Neuronal stem cell (in vitro differentiated cells): ENCODE measurements at regions not wholly inside any gene's neighbourhood (a gene's known extent, or its start where the extent isn't known, plus 50 kb on each side); places are given as distances from the start of the nearest gene placed in this dataset.

Experiments
- DNase-seq: peaks from one replicate; pipeline ENCODE4 v3.0.0-alpha.2; 2013; ENCODE audit warnings: low spot score
- H2AFZ ChIP-seq: one replicate; pipeline ENCODE4 v1.6.1; 2013; ENCODE audit warnings: mild to moderate bottlenecking, low read length, inconsistent platforms
- H2AK5ac ChIP-seq: 2 replicates; pipeline ENCODE4 v1.6.1; 2013; ENCODE audit warnings: low read depth, mild to moderate bottlenecking, inconsistent platforms, low read length, moderate library complexity, mixed read lengths
- H2BK120ac ChIP-seq: 2 replicates; pipeline ENCODE4 v1.6.1; 2013; ENCODE audit warnings: low read depth, mild to moderate bottlenecking, inconsistent platforms, low read length, moderate library complexity, mixed read lengths
- H2BK12ac ChIP-seq: one replicate; pipeline ENCODE4 v1.6.1; 2013; ENCODE audit warnings: low read length, inconsistent platforms
- H2BK15ac ChIP-seq: 2 replicates; pipeline ENCODE4 v1.6.1; 2013; ENCODE audit warnings: mild to moderate bottlenecking, low read length, inconsistent platforms, mixed read lengths
- H2BK5ac ChIP-seq: one replicate; pipeline ENCODE4 v1.6.1; 2013; ENCODE audit warnings: inconsistent platforms, mild to moderate bottlenecking, low read length, moderate library complexity
- H3K14ac ChIP-seq: one replicate; pipeline ENCODE4 v1.6.1; 2013; ENCODE audit warnings: low read length, inconsistent platforms
- H3K18ac ChIP-seq: 2 replicates; pipeline ENCODE4 v1.6.1; 2013; ENCODE audit warnings: low read length, inconsistent platforms
- H3K23ac ChIP-seq: 2 replicates; pipeline ENCODE4 v1.6.1; 2013; ENCODE audit warnings: low read depth, mild to moderate bottlenecking, mixed read lengths, low read length, inconsistent platforms; ENCODE audit not compliant: poor library complexity
- H3K27ac ChIP-seq: replicated peaks from 3 replicates; pipeline ENCODE4 v1.5.1; 2013; ENCODE audit warnings: low read length, inconsistent platforms
- H3K27me3 ChIP-seq, 3 experiments: 2 replicates each; pipeline ENCODE4 v1.6.1; 2013; ENCODE audit warnings: low read length in 3 of 3, mild to moderate bottlenecking in 2 of 3, inconsistent platforms in 1 of 3, low read depth in 1 of 3, mixed read lengths in 1 of 3, moderate library complexity in 1 of 3; ENCODE audit not compliant: control insufficient read depth in 3 of 3, insufficient read depth in 3 of 3
- H3K36me3 ChIP-seq, 2 donors: replicated peaks in 1 of 2; 2 replicates each; pipeline ENCODE4 v1.6.1; 2013; ENCODE audit warnings: low read length in 2 of 2; ENCODE audit not compliant: control insufficient read depth in 2 of 2, insufficient read depth in 2 of 2
- H3K4ac ChIP-seq: 2 replicates; pipeline ENCODE4 v1.6.1; 2013; ENCODE audit warnings: inconsistent platforms, mild to moderate bottlenecking, low read length, moderate library complexity
- H3K4me1 ChIP-seq, 2 donors: 1 replicate in 1 of 2; 2 replicates in 1 of 2; pipeline ENCODE4 v1.6.1; 2013; ENCODE audit warnings: low read length in 2 of 2, low read depth in 1 of 2; ENCODE audit not compliant: control insufficient read depth in 2 of 2, insufficient read depth in 1 of 2
- H3K4me2 ChIP-seq: one replicate; pipeline ENCODE4 v1.6.1; 2013; ENCODE audit warnings: mild to moderate bottlenecking, low read length, inconsistent platforms; ENCODE audit not compliant: insufficient read depth, poor library complexity, severe bottlenecking
- H3K4me3 ChIP-seq, 2 donors: 2 replicates each; pipeline ENCODE4 v1.5.1; 2013; ENCODE audit warnings: low read length in 2 of 2, mild to moderate bottlenecking in 2 of 2, inconsistent platforms in 1 of 2, moderate library complexity in 1 of 2
- H3K79me1 ChIP-seq: one replicate; pipeline ENCODE4 v1.6.1; 2013; ENCODE audit warnings: low read depth, mild to moderate bottlenecking, inconsistent platforms, low read length, moderate library complexity
- H3K9ac ChIP-seq: one replicate; pipeline ENCODE4 v1.6.1; 2013; ENCODE audit warnings: mild to moderate bottlenecking, low read depth, low read length, inconsistent platforms; ENCODE audit not compliant: poor library complexity
- H3K9me3 ChIP-seq, 2 donors: replicated peaks in 1 of 2; 2 replicates each; pipeline versions ENCODE3 to v1.6.1; 2013; ENCODE audit warnings: low read length in 2 of 2, mild to moderate bottlenecking in 2 of 2, inconsistent platforms in 1 of 2, low read depth in 1 of 2, mixed read lengths in 1 of 2, moderate library complexity in 1 of 2; ENCODE audit not compliant: control insufficient read depth in 2 of 2, insufficient read depth in 1 of 2
- H4K8ac ChIP-seq: one replicate; pipeline ENCODE4 v1.6.1; 2013; ENCODE audit warnings: low read depth, mild to moderate bottlenecking, inconsistent platforms, low read length, moderate library complexity
- H4K91ac ChIP-seq: one replicate; pipeline ENCODE4 v1.6.1; 2013; ENCODE audit warnings: low read length, low read depth, mild to moderate bottlenecking, inconsistent platforms; ENCODE audit not compliant: poor library complexity
- WGBS, 2 donors: extraction: QIAGEN DNeasy Blood & Tissue Kit; methylation state at CpG; one replicate each; pipeline ENCODE4 v1.1.7; 2013; ENCODE audit warnings: missing lambda C conversion rate in 2 of 2, mixed read lengths in 1 of 2; ENCODE audit not compliant: insufficient read length in 2 of 2, insufficient replicate concordance in 1 of 2; ENCODE audit errors: extremely low coverage in 2 of 2; 5-methylcytosine and 5-hydroxymethylcytosine counted together

DNA sequence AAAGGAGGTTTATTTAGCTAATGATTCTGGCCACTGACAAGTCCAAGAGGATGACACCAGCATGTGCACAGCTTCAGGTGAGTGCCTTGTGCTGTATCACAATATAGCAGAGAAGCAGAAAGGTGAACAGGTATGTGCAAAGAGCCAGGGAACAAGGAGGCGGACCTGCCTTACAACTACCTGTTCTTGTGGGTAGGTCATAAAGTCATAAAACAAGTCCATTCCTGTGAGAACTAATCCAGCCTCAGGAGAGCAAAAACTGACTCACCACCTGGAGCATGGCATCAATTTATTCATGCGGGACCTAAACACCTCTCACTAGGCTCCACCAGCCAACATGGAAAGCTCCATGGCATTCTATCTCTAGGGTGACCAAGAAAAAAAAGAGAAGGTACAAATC lies 234.2 kb downstream of the ASXL3 start:
- no peak overlapping the region for H2AK5ac ChIP-seq
- no peak overlapping the region for H4K91ac ChIP-seq
- H3K27me3 ChIP-seq, result no peaks in the 10 kb centered on the region
- DNase-seq, result no peak
- H3K9ac ChIP-seq, result no peak overlapping the region
- H2AFZ ChIP-seq, result no peak overlapping the region
- no peaks in the 10 kb centered on the region for H3K4me1 ChIP-seq
- no peaks in the 10 kb centered on the region for H3K36me3 ChIP-seq
- no peak overlapping the region for H3K14ac ChIP-seq
- H3K79me1 ChIP-seq, result no peaks in the 10 kb centered on the region
- no peak overlapping the region for H3K4ac ChIP-seq
- H4K8ac ChIP-seq, result no peak overlapping the region
- H3K18ac ChIP-seq, result no peak overlapping the region
- no peak overlapping the region for H3K27ac ChIP-seq
- no peak overlapping the region for H2BK15ac ChIP-seq
- no peak overlapping the region for H2BK5ac ChIP-seq
- no peak overlapping the region for H3K4me3 ChIP-seq
- WGBS, 2 donors, result no CpG with 5 or more reads among the region's 2 CpGs
- no peak overlapping the region for H3K23ac ChIP-seq
- H3K9me3 ChIP-seq, result no peaks in the 10 kb centered on the region
- no peak overlapping the region for H3K4me2 ChIP-seq
- no peak overlapping the region for H2BK120ac ChIP-seq
- no peak overlapping the region for H2BK12ac ChIP-seq

DNA sequence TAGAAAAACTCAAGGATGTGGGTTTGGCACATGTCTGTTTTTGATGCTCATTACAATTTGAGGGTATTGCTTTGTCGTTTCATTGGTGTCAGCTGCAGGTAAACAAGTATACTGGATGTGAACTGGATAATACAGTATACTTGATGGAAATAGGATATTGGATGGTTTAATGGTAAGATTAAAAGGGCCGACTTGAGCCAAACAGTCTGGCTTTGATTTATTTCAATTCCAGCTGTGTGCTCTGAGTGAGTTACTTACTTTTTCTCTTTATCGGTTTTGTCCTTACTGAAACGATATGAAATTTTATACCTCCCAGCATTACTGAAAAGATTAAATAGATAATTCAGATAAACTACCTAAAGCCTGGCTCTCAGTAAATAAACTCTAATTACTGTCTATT lies 227.6 kb downstream of the ASXL3 start:
- no peak overlapping the region for H3K18ac ChIP-seq
- H3K4ac ChIP-seq, result no peak overlapping the region
- no peak overlapping the region for H2BK12ac ChIP-seq
- no peak overlapping the region for H2BK5ac ChIP-seq
- H3K79me1 ChIP-seq, result no peaks in the 10 kb centered on the region
- no peak overlapping the region for H2BK120ac ChIP-seq
- H3K27me3 ChIP-seq, result no peaks in the 10 kb centered on the region
- no peak overlapping the region for H3K14ac ChIP-seq
- H3K27ac ChIP-seq, result no peak overlapping the region
- H3K9ac ChIP-seq, result no peak overlapping the region
- WGBS, 2 donors, result no CpG with 5 or more reads among the region's 4 CpGs
- DNase-seq, result no peak
- H3K4me3 ChIP-seq, result no peak overlapping the region
- H3K9me3 ChIP-seq, result no peaks in the 10 kb centered on the region
- no peak overlapping the region for H3K4me2 ChIP-seq
- H2AFZ ChIP-seq, result no peak overlapping the region
- no peak overlapping the region for H4K91ac ChIP-seq
- no peaks in the 10 kb centered on the region for H3K36me3 ChIP-seq
- no peak overlapping the region for H2BK15ac ChIP-seq
- H4K8ac ChIP-seq, result no peak overlapping the region
- no peak overlapping the region for H2AK5ac ChIP-seq
- H3K4me1 ChIP-seq, result no peaks in the 10 kb centered on the region
- H3K23ac ChIP-seq, result no peak overlapping the region

DNA sequence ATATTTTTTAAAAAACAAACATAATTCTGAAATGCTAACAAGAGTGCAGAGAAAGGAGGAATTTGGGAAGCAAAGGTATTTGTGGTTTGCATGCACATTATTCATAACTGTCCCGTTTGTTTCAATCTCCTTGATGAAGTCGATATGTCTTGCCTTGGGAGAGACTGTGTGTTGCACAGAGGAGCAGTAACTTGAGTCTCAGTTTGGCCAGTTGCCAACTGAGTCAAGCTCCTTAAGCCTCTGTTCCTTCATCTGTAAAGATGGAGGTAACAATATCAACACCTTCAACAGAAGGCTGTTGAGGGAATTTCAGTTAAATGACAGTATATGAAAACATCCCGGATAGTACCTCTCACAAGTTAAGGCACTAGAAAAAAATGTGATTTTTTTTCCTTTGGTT lies 226.2 kb downstream of the ASXL3 start:
- WGBS, 2 donors, result no CpG with 5 or more reads among the region's 3 CpGs

DNA sequence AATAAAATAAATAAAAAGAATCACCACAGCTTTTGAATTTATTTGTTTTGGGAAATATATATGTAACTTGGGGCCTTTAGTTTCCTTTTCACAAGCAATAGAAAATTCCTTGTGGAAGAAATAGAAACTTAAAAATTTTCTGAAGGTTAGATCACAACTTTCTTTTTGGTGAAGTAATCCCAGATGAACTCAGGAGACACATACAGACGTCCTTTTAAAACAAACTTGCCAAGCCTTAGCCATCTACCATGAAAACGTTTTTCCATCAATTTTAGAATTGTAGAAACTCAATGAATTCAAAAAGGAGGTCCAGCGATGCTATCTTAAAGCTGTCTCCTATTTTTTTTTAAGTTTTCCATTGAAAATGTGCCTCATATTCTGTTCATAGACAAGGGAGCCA lies 225.6 kb downstream of the ASXL3 start:
- H3K23ac ChIP-seq, result no peak overlapping the region
- H2AK5ac ChIP-seq, result no peak overlapping the region
- no peak overlapping the region for H2BK120ac ChIP-seq
- H2BK12ac ChIP-seq, result no peak overlapping the region
- H2BK15ac ChIP-seq, result no peak overlapping the region
- no peak overlapping the region for H3K18ac ChIP-seq
- H4K91ac ChIP-seq, result no peak overlapping the region
- H3K14ac ChIP-seq, result no peak overlapping the region
- no peaks in the 10 kb centered on the region for H3K9me3 ChIP-seq
- no peaks in the 10 kb centered on the region for H3K4me1 ChIP-seq
- no peak overlapping the region for H3K9ac ChIP-seq
- H3K79me1 ChIP-seq, result no peaks in the 10 kb centered on the region
- DNase-seq, result no peak
- no peak overlapping the region for H2AFZ ChIP-seq
- no peaks in the 10 kb centered on the region for H3K27me3 ChIP-seq
- H3K4me3 ChIP-seq, result no peak overlapping the region
- no peak overlapping the region for H2BK5ac ChIP-seq
- H3K36me3 ChIP-seq, result no peaks in the 10 kb centered on the region
- no peak overlapping the region for H3K27ac ChIP-seq
- no CpG with 5 or more reads among the region's 3 CpGs for WGBS, 2 donors
- H3K4ac ChIP-seq, result no peak overlapping the region
- no peak overlapping the region for H3K4me2 ChIP-seq
- no peak overlapping the region for H4K8ac ChIP-seq

More for the DNA sequence above, 226.2 kb downstream of the ASXL3 start:
- H3K27ac ChIP-seq, result no peak overlapping the region
- H3K23ac ChIP-seq, result no peak overlapping the region
- no peaks in the 10 kb centered on the region for H3K27me3 ChIP-seq
- H4K8ac ChIP-seq, result no peak overlapping the region
- H3K9ac ChIP-seq, result no peak overlapping the region
- no peak overlapping the region for H3K4me2 ChIP-seq
- H3K36me3 ChIP-seq, result no peaks in the 10 kb centered on the region
- no peak overlapping the region for H3K18ac ChIP-seq
- H2BK15ac ChIP-seq, result no peak overlapping the region
- no peak overlapping the region for H4K91ac ChIP-seq
- H3K4me3 ChIP-seq, result no peak overlapping the region
- no peak overlapping the region for H2BK12ac ChIP-seq
- no peaks in the 10 kb centered on the region for H3K4me1 ChIP-seq
- no peak overlapping the region for H3K4ac ChIP-seq
- DNase-seq, result no peak
- H3K79me1 ChIP-seq, result no peaks in the 10 kb centered on the region
- H2AK5ac ChIP-seq, result no peak overlapping the region
- no peak overlapping the region for H2BK5ac ChIP-seq
- H3K14ac ChIP-seq, result no peak overlapping the region
- no peaks in the 10 kb centered on the region for H3K9me3 ChIP-seq
- no peak overlapping the region for H2AFZ ChIP-seq
- no peak overlapping the region for H2BK120ac ChIP-seq
